Common myeloid progenitor, CD34-positive (primary cell): ENCODE measurements at regions not wholly inside any gene's neighbourhood (a gene's known extent, or its start where the extent isn't known, plus 50 kb on each side); places are given as distances from the start of the nearest gene placed in this dataset.

Experiments used
- CTCF ChIA-PET: fragments of 350-600 bp; sonication (Branson Sonifier 250); formaldehyde crosslinking; loops from one replicate; lab custom pipeline; 2021; ENCODE audit warnings: antibody characterized with exemption; lab: Charles Lee
- POLR2A ChIA-PET: fragments of 350-600 bp; sonication (Branson Sonifier 250); formaldehyde crosslinking; loops from one replicate; lab custom pipeline; 2021; ENCODE audit warnings: antibody characterized with exemption; lab: Charles Lee
- DNase-seq, 3 donors: peaks; one replicate each; pipeline versions ENCODE4 v3.0.0 to v3.0.0-alpha.2; 2013
- H3K27ac ChIP-seq, 2 experiments: 1 replicate in 1 of 2; 2 replicates in 1 of 2; pipeline ENCODE4 v1.7.0; 2013; ENCODE audit warnings: inconsistent platforms in 2 of 2, low read length in 2 of 2, mild to moderate bottlenecking in 2 of 2, low read depth in 1 of 2, moderate library complexity in 1 of 2; ENCODE audit not compliant: severe bottlenecking in 2 of 2, insufficient read depth in 1 of 2, poor library complexity in 1 of 2
- H3K27me3 ChIP-seq, 5 experiments: replicated peaks in 2 of 5; 1 replicate in 3 of 5; 2 replicates in 2 of 5; pipeline versions ENCODE4 v1.6.1 to v1.7.0; 2013; ENCODE audit warnings: low read length in 4 of 5, mild to moderate bottlenecking in 2 of 5, moderate library complexity in 2 of 5, inconsistent platforms in 1 of 5; ENCODE audit not compliant: insufficient read depth in 5 of 5, control insufficient read depth in 4 of 5
- H3K36me3 ChIP-seq, 4 experiments: 1 replicate in 2 of 4; 2 replicates in 2 of 4; pipeline versions ENCODE4 v1.6.1 to v1.7.0; 2013; ENCODE audit warnings: low read length in 3 of 4, control low read depth in 1 of 4, mild to moderate bottlenecking in 1 of 4; ENCODE audit not compliant: control insufficient read depth in 4 of 4, insufficient read depth in 4 of 4
- H3K4me1 ChIP-seq, 4 experiments: 1 replicate in 3 of 4; 2 replicates in 1 of 4; pipeline versions ENCODE4 v1.6.1 to v1.7.1; 2013; ENCODE audit warnings: low read length in 3 of 4, mild to moderate bottlenecking in 3 of 4, control low read depth in 1 of 4, inconsistent platforms in 1 of 4, moderate library complexity in 1 of 4; ENCODE audit not compliant: control insufficient read depth in 4 of 4, insufficient read depth in 4 of 4; ENCODE audit errors: control extremely low read depth in 1 of 4
- H3K4me3 ChIP-seq, 7 experiments: 1 replicate in 4 of 7; 2 replicates in 3 of 7; pipeline versions ENCODE4 v1.5.1 to v1.7.0; 2013; ENCODE audit warnings: mild to moderate bottlenecking in 7 of 7, low read length in 6 of 7, moderate library complexity in 6 of 7, inconsistent platforms in 2 of 7, low read depth in 2 of 7, control low read depth in 1 of 7; ENCODE audit not compliant: insufficient read depth in 4 of 7, control insufficient read depth in 1 of 7; ENCODE audit errors: extremely low read depth in 1 of 7
- H3K9me3 ChIP-seq, 5 experiments: 1 replicate in 4 of 5; 2 replicates in 1 of 5; pipeline versions ENCODE4 v1.6.1 to v1.7.1; 2013; ENCODE audit warnings: low read length in 4 of 5, mild to moderate bottlenecking in 2 of 5, inconsistent platforms in 1 of 5, low read depth in 1 of 5, moderate library complexity in 1 of 5; ENCODE audit not compliant: control insufficient read depth in 4 of 5, insufficient read depth in 2 of 5; ENCODE audit errors: control extremely low read depth in 1 of 5
- WGBS: methylation state at CpG from one replicate; pipeline ENCODE4 v1.1.5; 2013; ENCODE audit not compliant: insufficient coverage; 5-methylcytosine and 5-hydroxymethylcytosine counted together

DNA sequence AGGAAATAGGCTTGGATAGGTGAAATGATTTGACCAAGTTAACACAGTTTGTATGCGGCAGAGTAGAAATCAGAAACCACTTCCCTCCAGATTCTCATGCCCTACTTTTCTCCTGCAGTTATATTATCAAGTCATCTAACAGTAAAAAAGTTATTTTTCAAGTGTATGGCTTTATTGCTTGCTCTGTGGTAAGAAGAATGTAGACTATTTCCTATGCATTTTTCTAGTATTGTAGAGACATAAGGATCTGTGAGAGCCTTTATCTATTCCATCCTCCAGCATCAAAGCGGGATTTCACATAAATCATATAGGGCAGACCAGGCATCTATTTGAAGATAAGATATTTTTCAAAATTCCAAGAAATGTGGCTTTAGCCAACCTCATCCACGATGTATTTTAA lies 208.5 kb downstream of the TTLL7 start:
- peaks cover 0 to 2% (median 0%) of the 10 kb centered on the region in 5 experiments for H3K9me3 ChIP-seq
- H3K4me1 ChIP-seq: no peaks in the 10 kb centered on the region
- no peaks in the 10 kb centered on the region for H3K36me3 ChIP-seq
- H3K27ac ChIP-seq: no peak overlapping the region
- DNase-seq: no peak
- H3K27me3 ChIP-seq: no peaks in the 10 kb centered on the region
- no CpG with 5 or more reads among the region's 3 CpGs for WGBS
- ChIA-PET POLR2A (no interaction called here), CTCF (no interaction called here)
- no peak overlapping the region for H3K4me3 ChIP-seq

DNA sequence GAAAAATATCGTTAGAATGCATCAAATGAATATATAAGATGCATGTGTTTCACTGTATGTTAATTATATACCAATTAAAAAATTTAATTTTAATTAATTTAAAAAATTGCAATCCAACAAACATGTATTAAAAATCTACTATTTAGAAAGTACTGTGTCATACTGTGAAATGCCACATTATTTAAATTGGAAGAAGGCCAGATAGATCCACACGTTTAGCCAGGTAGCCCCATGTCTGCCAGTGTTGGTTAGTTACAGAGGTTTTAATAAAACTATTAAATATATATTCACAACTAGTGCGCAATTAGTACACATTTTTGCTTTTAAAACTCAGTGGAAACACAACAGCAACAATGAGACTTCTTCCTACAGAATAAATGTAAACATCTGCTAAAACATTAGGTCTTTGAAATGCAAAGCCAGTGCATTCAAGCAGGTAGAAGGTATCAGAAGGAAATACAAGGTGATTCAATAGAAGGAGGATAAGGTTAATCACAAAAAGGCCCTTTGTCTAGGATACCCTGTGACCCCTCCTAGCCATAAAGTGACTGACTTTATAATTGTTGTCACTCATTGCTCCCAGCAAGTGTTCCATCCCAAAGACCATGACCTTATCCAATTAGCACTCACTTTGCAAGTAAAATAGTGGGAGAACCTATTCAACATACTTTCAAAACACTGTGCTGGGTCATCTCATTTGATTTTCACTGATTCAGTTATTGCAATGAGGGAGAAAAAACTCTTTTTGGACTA lies 211.5 kb downstream of the TTLL7 start:
- no peak for DNase-seq

DNA sequence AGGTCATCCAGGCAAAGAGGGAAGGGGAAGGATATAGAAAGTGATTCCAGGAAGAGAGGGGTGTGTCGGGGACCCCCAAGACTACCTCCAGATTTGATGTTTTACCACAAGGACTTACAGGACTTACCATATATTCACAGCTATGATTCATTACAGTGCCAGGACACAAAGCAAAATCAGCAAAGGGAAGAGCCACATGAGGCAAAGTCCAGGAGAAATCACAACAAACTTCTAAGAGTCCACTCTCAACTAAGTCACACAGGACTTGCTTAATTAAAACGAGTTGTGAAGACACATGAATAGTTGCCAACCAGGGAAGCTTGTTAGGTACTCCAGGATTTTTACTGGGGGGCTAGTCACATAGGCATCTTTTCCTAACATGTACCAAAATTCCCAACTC lies 217.3 kb downstream of the TTLL7 start:
- CTCF ChIA-PET: no interaction called here
- 100% methylated on average over 1 of the region's 2 CpGs for WGBS
- H3K9me3 ChIP-seq: peaks cover 0 to 7% (median 3%) of the 10 kb centered on the region in 5 experiments
- DNase-seq: no peak
- H3K27me3 ChIP-seq: peaks cover 0 to 4% (median 0%) of the 10 kb centered on the region in 5 experiments
- POLR2A ChIA-PET: no interaction called here
- no peak overlapping the region for H3K4me3 ChIP-seq
- H3K4me1 ChIP-seq: no peaks in the 10 kb centered on the region
- H3K36me3 ChIP-seq: no peaks in the 10 kb centered on the region
- H3K27ac ChIP-seq: no peak overlapping the region

More for the DNA sequence above, 211.5 kb downstream of the TTLL7 start:
- Histone ChIP-seq H3K4me1 (no peaks in the 10 kb centered on the region), H3K4me3 (no peak overlapping the region), H3K9me3 (peaks cover 0 to 7% (median 3%) of the 10 kb centered on the region in 5 experiments), H3K36me3 (no peaks in the 10 kb centered on the region), H3K27me3 (no peaks in the 10 kb centered on the region), H3K27ac (no peak overlapping the region)
- ChIA-PET POLR2A (no interaction called here), CTCF (no interaction called here)
- WGBS: no CpG with 5 or more reads among the region's 3 CpGs

DNA sequence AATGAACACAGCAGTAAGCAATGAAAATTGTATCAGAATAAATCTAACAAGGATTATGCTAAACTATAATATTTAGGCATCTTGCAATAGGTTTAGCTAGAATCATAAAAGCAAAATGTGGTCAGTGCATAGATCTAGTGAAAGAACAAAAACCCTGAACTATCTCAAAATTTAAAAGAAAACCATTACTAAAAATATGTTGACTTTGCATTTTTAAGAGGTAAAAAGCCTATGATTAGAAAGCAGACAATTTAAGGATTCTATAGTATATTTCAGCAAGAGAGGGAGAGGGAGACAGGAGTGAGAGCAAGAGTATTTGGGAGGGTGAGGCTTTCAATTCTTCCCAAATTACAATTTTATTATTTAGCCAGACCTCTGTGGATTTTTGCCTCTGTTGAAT lies 219.4 kb downstream of the TTLL7 start:
- ChIA-PET CTCF (no interaction called here), POLR2A (no interaction called here)
- no peak for DNase-seq
- H3K27me3 ChIP-seq: peaks cover 0 to 11% (median 2%) of the 10 kb centered on the region in 5 experiments
- H3K4me3 ChIP-seq: no peak overlapping the region
- no peaks in the 10 kb centered on the region for H3K4me1 ChIP-seq
- H3K9me3 ChIP-seq: peaks cover 0 to 6% (median 3%) of the 10 kb centered on the region in 5 experiments
- H3K27ac ChIP-seq: no peak overlapping the region
- H3K36me3 ChIP-seq: no peaks in the 10 kb centered on the region

DNA sequence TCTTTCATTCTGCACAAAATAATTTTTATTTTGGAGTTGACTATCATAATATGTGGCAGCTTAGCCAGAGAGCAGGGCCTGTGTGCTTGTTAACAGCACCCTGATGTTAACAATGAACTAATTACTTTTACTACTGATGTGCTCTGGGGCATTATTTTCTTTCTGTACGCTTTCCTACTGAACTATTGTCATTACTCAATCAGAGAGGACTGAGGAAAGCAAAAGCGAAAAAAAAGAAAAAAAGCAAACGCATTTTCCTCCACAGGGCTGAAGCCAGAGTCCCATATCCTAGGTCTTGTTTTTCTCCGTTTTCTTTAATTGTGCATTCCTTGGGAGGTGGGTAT lies 221.2 kb downstream of the TTLL7 start:
- WGBS: 100% methylated on average over 2 of the region's 4 CpGs

DNA sequence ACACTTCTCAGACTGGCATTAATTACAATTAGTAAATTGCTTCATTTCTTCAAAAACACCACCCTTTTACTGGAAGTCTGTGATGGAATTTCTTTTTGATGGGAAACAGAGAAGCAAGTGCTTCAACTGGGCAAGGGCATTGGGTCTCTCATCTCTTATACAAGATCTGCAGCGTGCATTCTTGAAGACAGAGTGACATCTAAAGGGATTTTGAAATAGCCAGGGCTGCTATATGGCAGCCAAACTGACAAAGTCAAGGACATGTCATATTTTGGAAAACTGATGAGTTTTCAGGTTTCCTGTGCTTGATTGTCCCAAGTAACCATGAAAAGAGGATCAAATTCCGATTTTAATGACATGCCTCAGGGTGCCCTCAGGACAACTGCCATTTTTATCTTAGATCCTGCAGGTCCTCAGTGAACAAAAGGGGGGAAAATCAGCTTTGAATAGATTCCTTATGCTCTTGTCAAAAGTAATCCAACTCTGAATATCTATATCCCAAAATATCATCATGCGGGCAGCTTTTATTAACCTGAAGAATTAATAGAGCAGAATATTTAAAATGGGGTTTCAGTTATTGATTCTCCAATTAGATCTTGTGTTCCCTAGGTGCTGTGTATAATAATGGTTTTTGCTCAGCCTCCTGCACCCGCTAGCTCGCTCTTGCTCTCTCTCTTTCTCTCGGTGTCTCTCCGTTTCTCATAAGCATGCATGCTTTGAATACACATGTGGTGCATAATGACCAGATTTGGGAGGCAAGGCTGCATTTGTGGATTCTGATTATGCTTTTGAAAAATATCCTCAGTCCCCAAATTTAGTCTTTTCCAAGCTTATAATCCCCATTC lies 221.8 kb downstream of the TTLL7 start:
- no peaks in the 10 kb centered on the region for H3K36me3 ChIP-seq
- 98% methylated on average over 6 of the region's 7 CpGs for WGBS
- CTCF ChIA-PET: no interaction called here

More for the DNA sequence above, 221.2 kb downstream of the TTLL7 start:
- CTCF ChIA-PET: no interaction called here
- H3K27ac ChIP-seq: no peak overlapping the region
- POLR2A ChIA-PET: no interaction called here
- H3K4me1 ChIP-seq: no peaks in the 10 kb centered on the region
- no peaks in the 10 kb centered on the region for H3K36me3 ChIP-seq
- H3K27me3 ChIP-seq: peaks cover 0 to 15% (median 2%) of the 10 kb centered on the region in 5 experiments
- H3K9me3 ChIP-seq: no peaks in the 10 kb centered on the region
- no peak for DNase-seq
- no peak overlapping the region for H3K4me3 ChIP-seq

DNA sequence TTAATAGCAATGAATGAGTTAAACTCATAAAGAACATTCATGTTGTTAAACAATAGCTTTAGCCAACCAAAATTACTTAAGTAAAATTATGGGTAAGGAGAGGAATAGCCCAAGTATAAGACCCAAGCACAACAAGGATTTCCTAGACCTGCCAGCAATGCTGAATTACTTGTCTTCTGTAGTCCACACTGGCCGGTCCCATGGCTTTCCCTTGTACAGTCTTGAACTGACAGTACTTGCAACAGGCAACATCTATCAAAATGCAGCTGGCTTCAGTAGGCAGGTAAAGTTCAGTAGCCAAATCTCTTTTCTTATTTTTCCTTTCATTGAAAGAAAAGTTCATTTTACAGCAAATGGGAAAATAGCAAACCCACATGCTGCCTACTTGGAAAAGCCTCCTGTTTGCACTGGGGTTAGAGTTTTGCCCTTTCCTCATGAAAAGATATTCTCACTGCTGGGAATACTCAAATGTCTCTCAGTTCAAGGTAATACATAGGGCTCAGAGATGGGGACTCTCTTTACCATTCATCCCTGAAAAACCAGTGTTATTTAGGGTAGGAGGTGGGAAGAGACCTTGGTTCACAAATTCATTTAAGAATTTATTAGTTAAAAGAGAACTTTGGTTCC lies 222.8 kb downstream of the TTLL7 start:
- Histone ChIP-seq H3K9me3 (no peaks in the 10 kb centered on the region), H3K27me3 (peaks cover 0 to 23% (median 2%) of the 10 kb centered on the region in 5 experiments), H3K4me3 (no peak overlapping the region), H3K27ac (no peak overlapping the region), H3K36me3 (no peaks in the 10 kb centered on the region), H3K4me1 (no peaks in the 10 kb centered on the region)
- WGBS: 100% methylated on average over 1 of the region's 1 CpG
- CTCF ChIA-PET: no interaction called here
- no peak for DNase-seq
- POLR2A ChIA-PET: no interaction called here

More for the DNA sequence above, 221.8 kb downstream of the TTLL7 start:
- DNase-seq: no peak
- Histone ChIP-seq H3K27me3 (peaks cover 0 to 15% (median 2%) of the 10 kb centered on the region in 5 experiments), H3K9me3 (no peaks in the 10 kb centered on the region), H3K27ac (no peak overlapping the region), H3K4me3 (no peak overlapping the region), H3K4me1 (no peaks in the 10 kb centered on the region)
- POLR2A ChIA-PET: no interaction called here
